Stimulated activated CD4-positive, alpha-beta T cell treated with anti-CD3 and anti-CD28 coated beads, Interleukin-4, amount 100 ng/mL, for 1 hour (primary cell): ENCODE measurements at regions not wholly inside any gene's neighbourhood (a gene's known extent, or its start where the extent isn't known, plus 50 kb on each side); places are given as distances from the start of the nearest gene placed in this dataset.

ENCODE experiments used
- DNase-seq: peaks from one replicate; pipeline ENCODE4 v3.0.0-alpha.2; 2020

DNA sequence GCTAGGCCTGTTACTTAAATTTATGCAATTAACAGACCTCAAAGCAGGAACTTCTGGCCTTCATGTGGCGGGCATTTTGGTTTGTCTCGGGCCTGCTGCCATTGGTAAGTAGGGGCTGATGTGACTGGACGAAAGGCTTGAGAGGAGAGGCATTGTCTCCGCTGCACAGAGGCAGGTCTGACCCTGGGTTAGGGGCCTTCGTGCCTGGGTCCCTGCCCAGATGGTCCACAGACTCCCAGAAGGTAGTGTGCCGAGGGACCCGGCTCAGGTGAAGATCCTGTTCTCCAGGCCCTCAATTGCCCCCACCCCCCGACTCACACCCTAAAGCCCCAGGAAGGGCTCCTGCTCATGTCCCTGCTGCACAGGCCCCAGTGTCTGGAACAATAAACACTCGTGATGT is 764.9 kb downstream of the TMEM182 start:
- no peak for DNase-seq

DNA sequence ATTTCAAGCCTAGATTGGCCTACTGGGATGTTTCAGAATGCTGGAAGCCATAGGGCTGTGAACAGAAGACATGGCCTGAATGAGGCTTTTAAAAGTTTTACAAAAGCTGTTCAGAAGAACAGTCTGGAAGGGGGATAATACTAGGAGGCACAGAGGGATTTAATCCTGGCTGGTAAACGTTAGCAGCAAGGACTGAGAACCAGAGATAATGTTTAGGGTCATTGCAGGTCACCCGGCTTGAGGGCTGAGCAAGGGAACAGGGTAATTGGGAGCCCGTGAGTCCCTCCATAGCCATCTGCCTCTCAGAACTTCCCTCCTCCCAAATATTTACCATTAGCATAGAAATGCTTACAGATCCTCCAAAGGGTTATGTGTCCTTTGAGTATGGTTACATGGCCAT is 765.4 kb downstream of the TMEM182 start:
- DNase-seq, result no peak

DNA sequence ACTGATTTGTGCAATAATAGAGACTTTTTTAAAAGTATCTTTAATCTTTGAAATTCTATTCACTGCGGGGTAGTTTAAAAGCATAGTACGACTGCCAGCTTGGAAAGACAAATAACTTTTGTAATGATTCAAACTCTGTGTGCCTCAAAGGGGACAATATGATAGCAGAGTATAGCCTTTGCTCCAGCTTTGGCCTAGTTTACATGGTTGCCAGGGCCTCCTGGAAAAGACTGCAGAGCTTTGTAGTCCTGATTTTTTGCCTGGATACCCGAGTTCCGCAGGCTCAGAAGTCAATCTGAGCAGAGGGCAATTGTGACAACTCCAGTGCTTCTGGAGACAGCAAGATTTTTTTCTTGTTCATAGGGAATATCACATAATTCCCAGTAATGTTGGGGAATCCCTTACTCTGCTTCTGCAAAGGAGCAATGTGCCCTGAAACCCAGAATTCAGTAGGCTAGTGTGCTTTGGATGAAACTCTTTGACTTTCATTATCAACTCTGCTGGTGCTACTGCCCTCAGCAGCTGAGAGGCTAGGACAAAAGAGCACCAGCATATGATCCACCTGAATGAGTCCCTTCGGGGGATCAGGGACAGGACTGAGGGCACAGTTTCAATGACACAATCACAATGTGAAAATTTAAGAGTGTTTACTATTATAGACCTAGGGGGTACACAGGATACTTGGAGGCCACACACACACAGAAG is 768.1 kb downstream of the TMEM182 start:
- DNase-seq, result no peak

DNA sequence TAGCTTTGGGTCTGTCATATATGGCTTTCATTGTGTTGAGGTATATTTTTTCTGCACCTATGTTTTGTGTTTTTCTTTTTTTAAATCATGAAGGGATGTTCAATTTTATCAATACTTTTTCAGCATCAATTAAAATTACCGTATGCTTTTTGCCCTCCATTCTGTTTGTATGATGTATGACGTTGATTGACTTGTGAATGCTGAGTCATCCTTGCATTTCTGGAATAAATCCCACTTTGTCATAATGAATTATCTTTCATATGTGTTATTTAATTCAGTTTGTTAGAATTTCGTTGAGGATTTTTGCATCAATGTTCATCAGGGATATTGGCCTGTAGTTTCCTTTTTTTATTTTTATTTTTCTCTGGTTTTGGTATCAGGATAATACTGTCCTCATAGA is 790.9 kb downstream of the TMEM182 start:
- no peak for DNase-seq

DNA sequence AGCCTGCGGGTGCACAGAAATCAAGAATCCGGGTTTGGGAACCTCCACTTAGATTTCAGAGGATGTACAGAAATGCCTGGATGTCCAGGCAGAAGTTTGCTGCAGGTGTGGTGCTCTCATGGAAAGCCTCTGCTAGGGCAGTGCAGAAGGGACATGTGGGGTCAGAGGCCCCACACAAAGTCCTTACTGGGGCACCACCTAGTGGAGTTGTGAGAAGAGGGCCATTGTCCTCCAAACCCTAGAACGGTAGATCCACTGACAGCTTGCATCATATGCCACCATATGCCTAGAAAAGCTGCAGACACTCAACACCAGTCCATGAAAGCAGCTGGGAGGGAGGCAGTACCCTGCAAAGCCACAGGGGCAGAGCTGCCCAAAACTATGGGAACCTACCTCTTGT is 833.0 kb downstream of the TMEM182 start:
- DNase-seq, result no peak

DNA sequence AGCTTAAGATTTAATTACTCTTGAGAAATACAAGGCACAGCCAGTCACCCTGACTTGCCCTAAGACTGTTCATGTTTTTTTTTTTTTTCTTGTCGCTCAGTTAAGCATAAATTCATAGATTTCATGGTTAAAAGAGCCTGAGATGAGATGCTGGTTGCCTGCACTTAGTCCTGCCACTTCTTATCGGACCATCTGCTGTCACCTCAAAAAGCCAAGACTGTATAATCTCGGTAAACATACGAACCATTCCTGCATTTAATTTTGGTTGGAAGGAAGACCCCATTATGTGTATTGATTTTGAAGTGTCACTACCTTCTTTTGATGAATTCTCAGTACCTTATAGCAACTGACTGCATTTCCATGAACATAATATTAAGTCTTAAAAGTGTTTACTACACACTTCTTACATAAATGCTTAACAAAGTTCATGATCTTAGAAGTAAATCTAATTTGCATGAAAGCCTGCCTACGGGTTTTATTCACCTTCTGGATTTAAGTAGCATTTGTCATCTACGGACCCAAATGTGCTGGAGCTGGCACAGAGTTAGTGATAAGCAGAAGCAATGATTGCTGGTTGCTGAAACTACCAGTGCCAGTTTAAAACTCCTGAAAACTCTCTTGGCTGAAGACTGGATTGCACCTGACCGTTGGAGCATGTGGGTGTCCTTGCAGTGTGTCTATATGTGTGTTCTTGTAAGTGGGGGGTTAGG is 843.4 kb downstream of the TMEM182 start:
- DNase-seq, result no peak

DNA sequence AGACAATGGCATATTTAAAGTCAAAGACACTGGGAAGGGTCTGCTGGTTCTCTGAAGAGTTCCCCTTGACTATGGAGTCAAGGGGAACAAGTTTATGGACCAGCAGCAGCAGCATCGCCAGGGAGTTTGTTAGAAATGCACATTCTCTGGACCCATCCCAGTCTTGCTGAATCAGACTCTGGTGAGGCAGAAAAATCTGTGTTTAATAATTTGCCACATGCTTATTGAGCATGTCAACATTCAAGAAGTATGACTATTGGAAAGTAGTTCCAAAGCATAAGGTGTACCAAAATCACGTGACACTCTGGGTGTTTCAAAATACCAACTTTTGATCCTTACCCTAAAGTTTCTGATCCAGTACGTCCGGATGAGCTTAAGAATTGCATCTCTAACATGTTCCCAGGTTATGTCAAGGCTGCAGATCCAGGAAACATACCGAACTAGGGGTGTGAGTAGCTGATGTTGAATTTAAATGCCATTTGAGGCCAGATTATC is 853.8 kb downstream of the TMEM182 start:
- DNase-seq, result no peak

DNA sequence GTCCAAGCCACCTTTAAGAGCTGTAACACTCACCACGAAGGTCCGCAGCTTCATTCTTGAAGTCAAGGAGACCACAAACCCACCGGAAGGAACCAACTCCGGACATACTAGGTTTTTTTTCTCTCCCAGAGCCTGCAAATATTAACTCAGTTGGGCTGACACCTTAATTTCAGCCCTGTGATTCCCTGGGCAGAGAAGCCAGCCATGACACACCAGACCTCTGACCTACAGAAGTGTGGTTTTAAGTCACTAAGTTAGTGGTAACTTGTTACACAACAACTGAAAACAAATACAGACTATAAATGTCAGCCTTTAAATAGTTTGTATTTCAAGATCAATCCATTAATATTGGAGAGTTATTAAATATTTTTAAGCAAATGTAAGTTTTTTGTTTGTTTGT is 855.1 kb downstream of the TMEM182 start:
- no peak for DNase-seq

DNA sequence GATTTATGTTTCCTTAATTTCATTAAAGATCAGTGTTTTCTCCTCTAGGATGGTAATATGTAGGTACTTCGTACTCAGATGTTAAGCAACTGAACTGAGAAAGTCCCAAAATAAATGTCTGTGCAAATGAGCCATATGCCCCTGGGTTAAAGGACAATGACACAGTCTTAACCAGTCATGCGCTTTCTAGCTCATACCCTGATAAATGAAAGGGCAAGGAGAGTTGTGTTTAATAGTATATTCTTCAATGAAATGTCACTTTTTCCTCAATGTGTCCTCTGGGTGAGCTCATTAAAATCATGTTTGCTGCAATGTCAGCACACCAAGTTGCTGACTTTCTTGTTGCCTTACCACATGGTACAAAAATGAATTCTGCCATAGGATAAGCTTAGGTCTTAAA is 856.3 kb downstream of the TMEM182 start:
- no peak for DNase-seq

DNA sequence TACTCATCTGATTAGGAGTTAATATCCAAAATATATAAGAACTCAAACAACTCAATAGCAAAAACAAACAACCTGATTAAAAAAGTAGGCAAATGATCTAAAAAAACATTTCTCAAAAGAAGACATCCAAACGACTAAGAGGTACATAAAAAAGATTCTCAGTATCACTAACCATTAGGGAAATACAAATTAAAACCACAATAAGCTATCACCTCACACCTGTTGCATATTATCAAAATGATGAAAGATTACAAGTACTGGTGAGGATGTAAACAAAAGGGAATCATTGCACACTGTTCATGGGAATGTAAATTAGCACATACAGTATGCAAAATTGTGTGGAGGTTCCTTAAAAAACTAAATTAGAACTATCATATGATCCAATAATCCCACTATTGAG is 865.5 kb downstream of the TMEM182 start:
- DNase-seq, result no peak

DNA sequence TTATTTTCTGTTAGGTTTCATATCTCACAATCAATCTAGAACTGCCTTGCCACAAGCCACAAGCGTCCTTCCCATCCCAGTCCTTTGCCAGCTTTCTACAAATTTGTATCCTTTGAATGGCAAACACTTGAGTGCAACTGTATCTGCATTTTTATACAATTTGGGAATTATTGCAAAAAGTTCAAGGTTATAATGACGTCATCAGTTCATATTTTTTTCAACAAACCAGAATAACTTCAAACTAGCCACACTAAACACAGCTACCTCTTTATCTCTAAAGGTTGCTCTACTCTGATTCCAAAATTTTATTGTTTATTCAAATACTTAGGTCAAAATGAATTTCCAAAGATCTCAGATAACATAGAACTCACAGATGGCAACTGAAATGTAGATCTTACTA is 877.1 kb downstream of the TMEM182 start:
- DNase-seq, result no peak

DNA sequence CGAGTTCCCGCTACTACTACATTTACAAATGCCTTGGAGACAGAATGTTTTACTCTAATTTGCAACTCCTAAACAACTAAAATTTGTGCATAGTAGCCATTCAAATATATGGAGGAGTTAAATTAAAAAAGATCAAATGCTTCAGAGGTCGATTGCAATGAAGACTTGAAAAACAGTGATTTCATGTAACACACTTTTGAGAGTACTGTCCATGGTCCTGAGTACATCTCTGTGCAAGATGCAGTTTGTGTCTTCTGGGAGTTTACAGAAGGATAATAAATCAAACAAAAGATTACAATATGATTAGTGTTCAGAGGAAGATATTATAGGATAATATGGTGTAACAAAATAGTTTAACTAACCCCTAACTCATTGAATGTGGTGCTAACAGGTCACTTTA is 894.7 kb downstream of the TMEM182 start:
- no peak for DNase-seq

DNA sequence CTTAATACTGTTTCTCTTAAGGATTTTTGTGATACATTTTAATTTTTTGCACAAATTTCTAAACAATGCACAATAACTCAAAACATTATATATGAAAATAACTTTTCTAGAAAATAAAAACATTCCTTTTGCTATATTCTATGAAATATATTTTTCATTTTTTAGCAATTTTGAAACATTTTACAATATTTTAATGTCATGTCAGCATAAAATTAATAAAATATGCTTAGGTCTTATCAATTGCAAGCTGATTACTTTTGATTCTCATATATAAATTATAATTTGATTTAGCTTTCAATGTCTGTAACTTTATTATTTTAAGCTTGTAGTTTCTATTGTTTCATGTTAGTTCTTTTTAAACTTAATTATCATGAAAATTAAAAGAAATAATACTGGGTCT is 898.7 kb downstream of the TMEM182 start:
- DNase-seq, result no peak

DNA sequence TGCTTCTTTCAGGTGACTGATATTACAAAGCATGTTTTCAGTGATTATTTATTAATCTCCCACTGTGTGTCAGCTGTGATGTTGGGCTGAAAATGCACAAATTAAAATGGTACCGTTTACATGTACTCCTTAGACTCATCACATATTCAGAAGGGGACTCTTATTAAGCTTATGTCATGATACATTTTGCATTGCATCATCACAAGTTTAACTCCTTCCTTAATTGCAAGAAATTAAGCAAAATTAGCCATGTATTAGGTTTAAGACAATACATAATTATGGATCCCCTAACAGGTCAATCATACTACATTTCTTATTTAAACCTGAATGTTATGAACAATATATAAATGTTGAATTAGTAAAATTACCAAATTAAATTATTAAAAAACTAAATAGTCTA is 899.1 kb downstream of the TMEM182 start:
- no peak for DNase-seq

DNA sequence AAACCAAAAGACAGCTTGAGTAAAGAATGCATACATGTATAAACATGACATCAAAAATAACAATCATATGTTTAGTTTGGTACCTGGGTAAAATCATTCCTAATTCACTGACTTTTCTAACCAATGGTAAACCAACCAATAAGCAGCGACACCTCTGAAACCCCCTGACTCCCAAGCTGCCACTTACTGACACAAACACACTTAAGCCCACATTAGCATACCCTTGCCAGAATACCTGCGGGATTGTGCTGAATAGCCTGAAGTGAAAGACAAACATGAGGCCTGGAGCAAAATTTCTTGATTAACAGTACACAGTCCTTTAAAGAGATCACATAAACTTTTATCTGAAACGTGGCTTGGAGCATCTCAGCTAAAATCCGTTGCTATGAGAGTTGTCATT is 902.9 kb downstream of the TMEM182 start:
- no peak for DNase-seq

DNA sequence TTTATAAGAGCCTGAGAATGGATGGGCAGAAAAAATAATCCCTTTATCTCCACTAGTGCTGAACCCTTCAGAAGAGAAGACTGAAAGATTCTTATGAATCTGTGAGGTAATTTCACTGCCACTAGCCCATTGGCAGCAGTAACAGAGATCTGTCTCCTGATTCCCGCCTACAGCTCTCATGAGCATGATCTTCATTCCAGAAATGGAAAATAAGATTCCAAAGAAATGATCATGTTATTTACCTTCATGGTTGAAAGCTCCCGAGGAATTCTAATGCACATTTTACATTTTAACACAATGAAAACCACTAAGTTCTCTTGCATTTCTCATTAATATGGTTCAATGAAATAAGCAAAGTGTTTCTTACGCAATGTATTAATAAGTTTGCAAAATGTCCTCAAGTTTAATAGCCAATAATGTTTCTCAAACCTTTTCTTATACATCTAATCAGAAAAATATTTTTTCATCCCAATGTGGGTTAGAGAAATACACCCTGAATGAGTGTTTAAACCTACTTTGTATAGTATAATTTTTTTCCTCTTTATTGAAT is 905.6 kb downstream of the TMEM182 start:
- no peak for DNase-seq

DNA sequence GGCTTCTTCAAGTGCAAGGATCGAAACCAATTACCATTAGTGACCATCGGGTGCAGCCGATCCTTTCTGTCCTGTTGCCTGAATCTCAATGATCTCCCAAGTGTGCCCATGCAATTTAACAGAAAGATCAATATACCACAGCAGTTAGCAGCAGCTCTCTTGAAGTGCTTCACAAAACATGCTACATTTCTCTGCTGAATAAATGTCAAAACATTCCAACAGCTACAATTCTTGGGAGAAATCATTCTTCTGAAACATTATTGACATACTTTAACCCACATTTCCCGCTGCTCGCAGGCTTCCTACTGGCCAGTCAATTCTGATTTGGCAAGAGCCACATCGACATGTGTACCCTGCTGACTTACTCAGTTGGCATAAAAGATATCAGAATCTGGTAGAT is 907.7 kb downstream of the TMEM182 start:
- DNase-seq, result no peak
